ENCODE measurements at regions not wholly inside any gene's neighbourhood (a gene's known extent, or its start where the extent isn't known, plus 50 kb on each side); places are given as distances from the start of the nearest gene placed in this dataset.

- no peak overlapping the region for H3K4me3 ChIP-seq (replicated peaks; ENCODE audit: insufficient read depth, low read length)
- no peak overlapping the region for H3K27ac ChIP-seq (replicated peaks)
- H3K27me3 ChIP-seq (ENCODE audit: insufficient read depth, poor library complexity, severe bottlenecking) = no peaks in the 10 kb centered on the region
- DNase-seq (ENCODE audit: low read depth in 1 of 2, low spot score in 1 of 2) = no peak
- TF ChIP-seq GABPA (IDR thresholded peaks at IDR 0.05; ENCODE audit: low read depth) (no peak), CTCF (IDR thresholded peaks at IDR 0.05; ENCODE audit: insufficient read depth, low read length) (no peak), SPI1 (IDR thresholded peaks at IDR 0.05; ENCODE audit: borderline replicate concordance, low read depth) (no peak), POLR2AphosphoS5 (IDR thresholded peaks at IDR 0.05; ENCODE audit: low read depth) (no peak), REST (IDR thresholded peaks at IDR 0.05; ENCODE audit: insufficient replicate concordance, low read depth) (no peak)
Measured at GRCh38 chr7:53437336-53437735, 401.9 kb downstream of the POM121L12 start.

- no peak for DNase-seq (ENCODE audit: low read depth in 1 of 2, low spot score in 1 of 2)
- no peaks in the 10 kb centered on the region for H3K27me3 ChIP-seq (ENCODE audit: insufficient read depth, poor library complexity, severe bottlenecking)
- TF ChIP-seq POLR2AphosphoS5 (IDR thresholded peaks at IDR 0.05; ENCODE audit: low read depth) (no peak), GABPA (IDR thresholded peaks at IDR 0.05; ENCODE audit: low read depth) (no peak), REST (IDR thresholded peaks at IDR 0.05; ENCODE audit: insufficient replicate concordance, low read depth) (no peak), CTCF (IDR thresholded peaks at IDR 0.05; ENCODE audit: insufficient read depth, low read length) (no peak), SPI1 (IDR thresholded peaks at IDR 0.05; ENCODE audit: borderline replicate concordance, low read depth) (no peak)
Measured at GRCh38 chr7:53446170-53446569, 410.7 kb downstream of the POM121L12 start.

GRCh38 chr7:53458636-53459035 is 423.2 kb downstream of the POM121L12 start:
- no peak for DNase-seq (ENCODE audit: low read depth in 1 of 2, low spot score in 1 of 2)
- H3K27me3 ChIP-seq (ENCODE audit: insufficient read depth, poor library complexity, severe bottlenecking) = no peaks in the 10 kb centered on the region
- no peak overlapping the region for H3K4me3 ChIP-seq (replicated peaks; ENCODE audit: insufficient read depth, low read length)
- no peak for TF ChIP-seq SPI1 (IDR thresholded peaks at IDR 0.05; ENCODE audit: borderline replicate concordance, low read depth)
- TF ChIP-seq CTCF (IDR thresholded peaks at IDR 0.05; ENCODE audit: insufficient read depth, low read length) = no peak
- TF ChIP-seq REST (IDR thresholded peaks at IDR 0.05; ENCODE audit: insufficient replicate concordance, low read depth) = no peak
- TF ChIP-seq POLR2AphosphoS5 (IDR thresholded peaks at IDR 0.05; ENCODE audit: low read depth) = no peak
- TF ChIP-seq GABPA (IDR thresholded peaks at IDR 0.05; ENCODE audit: low read depth) = no peak
- H3K27ac ChIP-seq (replicated peaks) = no peak overlapping the region

More at GRCh38 chr7:53446170-53446569, 410.7 kb downstream of the POM121L12 start:
- H3K4me3 ChIP-seq (replicated peaks; ENCODE audit: insufficient read depth, low read length) = no peak overlapping the region
- H3K27ac ChIP-seq (replicated peaks) = no peak overlapping the region

Data from HL-60 (cell line).